Caco-2 (cell line): ENCODE measurements at regions not wholly inside any gene's neighbourhood (a gene's known extent, or its start where the extent isn't known, plus 50 kb on each side); places are given as distances from the start of the nearest gene placed in this dataset.

Experiments used
- BruUV-seq: library from RNA; stranded (reverse); fragments of 400-500 nt; replicated peaks from 2 replicates; lab custom pipeline; 2021; lab: Mats Ljungman, UMichigan
- CTCF ChIA-PET: fragments of 300-600 bp; sonication (Branson Sonifier 250); formaldehyde crosslinking; loops from one replicate; lab custom pipeline; 2022; ENCODE audit warnings: antibody characterized with exemption; lab: Charles Lee
- POLR2A ChIA-PET: fragments of 300-600 bp; sonication (Branson Sonifier 250); formaldehyde crosslinking; loops from one replicate; lab custom pipeline; 2022; ENCODE audit warnings: antibody characterized with exemption; lab: Charles Lee
- DNase-seq, 2 experiments: peaks; one replicate each; pipeline versions ENCODE4 v3.0.0 to v3.0.0-alpha.2; 2020 to 2022
- H3K27me3 ChIP-seq: replicated peaks from 2 replicates; pipeline ENCODE4 v1.6.0; 2011; ENCODE audit warnings: low read length; ENCODE audit not compliant: control insufficient read depth, insufficient read depth
- H3K36me3 ChIP-seq: 2 replicates; pipeline ENCODE4 v1.5.1; 2011; ENCODE audit warnings: low read length; ENCODE audit not compliant: control insufficient read depth, insufficient read depth
- H3K4me1 ChIP-seq: fragments of 250-450 bp; sonication (Bioruptor Pico); 2 replicates; pipeline ENCODE4 v1.5.1; 2020; ENCODE audit warnings: mild to moderate bottlenecking
- H3K4me3 ChIP-seq: 2 replicates; pipeline ENCODE4 v1.5.1; 2011; ENCODE audit warnings: low read depth, mild to moderate bottlenecking, control low read depth, low read length
- H3K9me3 ChIP-seq: fragments of 250-450 bp; sonication (Bioruptor Pico); 2 replicates; pipeline ENCODE4 v1.5.1; 2020; ENCODE audit warnings: mild to moderate bottlenecking, moderate library complexity
- H3K27ac Mint-ChIP-seq: one replicate; pipeline ENCODE4 v1.8.0; 2022; ENCODE audit warnings: mixed read lengths; ENCODE audit not compliant: unreplicated experiment
- H3K27me3 Mint-ChIP-seq: one replicate; pipeline ENCODE4 v1.8.0; 2022; ENCODE audit warnings: mixed read lengths; ENCODE audit not compliant: insufficient read depth, unreplicated experiment
- H3K36me3 Mint-ChIP-seq: one replicate; pipeline ENCODE4 v1.8.0; 2022; ENCODE audit warnings: mild to moderate bottlenecking, mixed read lengths; ENCODE audit not compliant: insufficient read depth, unreplicated experiment
- H3K4me1 Mint-ChIP-seq: one replicate; pipeline ENCODE4 v1.8.0; 2022; ENCODE audit warnings: low read depth, mixed read lengths; ENCODE audit not compliant: unreplicated experiment
- H3K4me3 Mint-ChIP-seq: one replicate; pipeline ENCODE4 v1.8.0; 2022; ENCODE audit warnings: mild to moderate bottlenecking, moderate library complexity, mixed read lengths; ENCODE audit not compliant: unreplicated experiment
- H3K9me3 Mint-ChIP-seq: one replicate; pipeline ENCODE4 v1.8.0; 2022; ENCODE audit warnings: mixed read lengths; ENCODE audit not compliant: unreplicated experiment
- CTCF ChIP-seq, 2 experiments: fragments of 200-600 bp in 1 of 2; IDR thresholded peaks; 1 replicate in 1 of 2; 2 replicates in 1 of 2; pipeline versions ENCODE4 v1.5.1 to v1.8.0; 2011 to 2022; ENCODE audit warnings: antibody characterized with exemption in 1 of 2, control low read depth in 1 of 2, inconsistent platforms in 1 of 2, low read depth in 1 of 2, low read length in 1 of 2, mild to moderate bottlenecking in 1 of 2, moderate library complexity in 1 of 2; ENCODE audit not compliant: insufficient read depth in 1 of 2, severe bottlenecking in 1 of 2, unreplicated experiment in 1 of 2
- intact Hi-C: fragments of 100-400 bp; cut with micrococcal nuclease; formaldehyde crosslinking; loops from one replicate; pipeline ENCODE4 v1.10.0; 2022; ENCODE audit not compliant: unreplicated experiment

GRCh38 chr2:147759536-147759935 is 85.3 kb upstream of the ACVR2A start:
- Mint-ChIP-seq H3K4me3 (no peak overlapping the region), H3K27me3 (peaks cover 3% of the 10 kb centered on the region), H3K9me3 (peaks cover 8% of the 10 kb centered on the region), H3K36me3 (no peaks in the 10 kb centered on the region), H3K27ac (no peak overlapping the region), H3K4me1 (no peaks in the 10 kb centered on the region)
- Histone ChIP-seq H3K36me3 (no peaks in the 10 kb centered on the region), H3K4me3 (no peak overlapping the region), H3K4me1 (peaks cover 5% of the 10 kb centered on the region; the same call in 1 of the 2 replicates), H3K9me3 (0 out of 2 replicates have a peak, but pooled peaks cover 3% of the 10 kb centered on the region), H3K27me3 (no peaks in the 10 kb centered on the region)
- BruUV-seq: no TSS peak
- intact Hi-C loops: no loop called here
- DNase-seq: no peak
- no peak for TF ChIP-seq CTCF (IDR thresholded peaks at IDR 0.05; ENCODE audit: insufficient read depth in 1 of 2, low read depth in 1 of 2, low read length in 1 of 2, severe bottlenecking in 1 of 2, unreplicated experiment in 1 of 2)
- CTCF ChIA-PET: no interaction called here
- POLR2A ChIA-PET: no interaction called here

- ChIA-PET CTCF (no interaction called here), POLR2A (no interaction called here)
- DNase-seq: no peak
- BruUV-seq: no TSS peak
- Mint-ChIP-seq H3K27ac (no peak overlapping the region), H3K36me3 (no peaks in the 10 kb centered on the region), H3K27me3 (peaks cover 3% of the 10 kb centered on the region), H3K4me3 (no peak overlapping the region), H3K4me1 (no peaks in the 10 kb centered on the region), H3K9me3 (peaks cover 5% of the 10 kb centered on the region)
- intact Hi-C loops: no loop called here
- H3K4me1 ChIP-seq: peaks cover 5% of the 10 kb centered on the region; the same call in 1 of the 2 replicates
- H3K36me3 ChIP-seq: no peaks in the 10 kb centered on the region
- H3K9me3 ChIP-seq: 0 out of 2 replicates have a peak, but pooled peaks cover 3% of the 10 kb centered on the region
- H3K4me3 ChIP-seq: no peak overlapping the region
- H3K27me3 ChIP-seq: no peaks in the 10 kb centered on the region
- no peak for TF ChIP-seq CTCF (IDR thresholded peaks at IDR 0.05; ENCODE audit: insufficient read depth in 1 of 2, low read depth in 1 of 2, low read length in 1 of 2, severe bottlenecking in 1 of 2, unreplicated experiment in 1 of 2)
These were observed 86.0 kb upstream of the ACVR2A start for GRCh38 chr2:147758821-147759220.

- H3K4me3 Mint-ChIP-seq: no peak overlapping the region
- CTCF ChIA-PET: no interaction called here
- H3K36me3 Mint-ChIP-seq: no peaks in the 10 kb centered on the region
- no peaks in the 10 kb centered on the region for H3K4me1 Mint-ChIP-seq
- no TSS peak for BruUV-seq
- intact Hi-C loops: no loop called here
- no peaks in the 10 kb centered on the region for H3K36me3 ChIP-seq
- H3K9me3 ChIP-seq: no peaks in the 10 kb centered on the region
- H3K4me1 ChIP-seq: no peaks in the 10 kb centered on the region
- H3K27ac Mint-ChIP-seq: no peak overlapping the region
- H3K27me3 Mint-ChIP-seq: peaks cover 3% of the 10 kb centered on the region
- no peak for DNase-seq
- no peaks in the 10 kb centered on the region; the same call in 1 of the 2 replicates for H3K27me3 ChIP-seq
- POLR2A ChIA-PET: no interaction called here
- no peaks in the 10 kb centered on the region for H3K9me3 Mint-ChIP-seq
- no peak overlapping the region for H3K4me3 ChIP-seq
- TF ChIP-seq CTCF (IDR thresholded peaks at IDR 0.05; ENCODE audit: insufficient read depth in 1 of 2, low read depth in 1 of 2, low read length in 1 of 2, severe bottlenecking in 1 of 2, unreplicated experiment in 1 of 2): no peak
These were observed 88.8 kb upstream of the ACVR2A start for GRCh38 chr2:147756069-147756468.
